Smooth muscle cell (in vitro differentiated cells): ENCODE measurements at regions not wholly inside any gene's neighbourhood (a gene's known extent, or its start where the extent isn't known, plus 50 kb on each side); places are given as distances from the start of the nearest gene placed in this dataset.

Source experiments
- DNase-seq: peaks from one replicate; lab custom pipeline; 2025; ENCODE audit not compliant: unreplicated experiment; lab: John Stamatoyannopoulos, UW
- H2AFZ ChIP-seq: fragments of 200-600 bp; sonication (generic); 2 replicates; pipeline ENCODE4 v1.6.0; 2016; ENCODE audit warnings: antibody characterized with exemption, low read depth, mild to moderate bottlenecking
- H3F3A ChIP-seq: fragments of 200-600 bp; sonication (generic); 2 replicates; pipeline ENCODE4 v1.6.0; 2017; ENCODE audit warnings: antibody characterized with exemption, low read depth
- H3K27ac ChIP-seq: fragments of 200-600 bp; sonication (generic); 2 replicates; pipeline ENCODE4 v1.5.1; 2016; ENCODE audit warnings: low read depth, mild to moderate bottlenecking
- H3K27me3 ChIP-seq: fragments of 200-600 bp; sonication (generic); 2 replicates; pipeline ENCODE4 v1.6.1; 2016; ENCODE audit warnings: low read depth, mild to moderate bottlenecking
- H3K36me3 ChIP-seq: fragments of 200-600 bp; sonication (generic); 2 replicates; pipeline ENCODE4 v1.5.1; 2016; ENCODE audit warnings: low read depth
- H3K4me1 ChIP-seq: fragments of 200-600 bp; sonication (generic); 2 replicates; pipeline ENCODE4 v1.5.1; 2016; ENCODE audit warnings: low read depth
- H3K4me2 ChIP-seq: fragments of 200-600 bp; sonication (generic); 2 replicates; pipeline ENCODE4 v1.6.0; 2016; ENCODE audit warnings: mild to moderate bottlenecking
- H3K4me3 ChIP-seq: fragments of 200-600 bp; sonication (generic); 2 replicates; pipeline ENCODE4 v1.5.1; 2016; ENCODE audit warnings: mild to moderate bottlenecking
- H3K79me2 ChIP-seq: fragments of 200-600 bp; sonication (generic); 2 replicates; pipeline ENCODE4 v1.6.0; 2016; ENCODE audit warnings: low read depth, mild to moderate bottlenecking
- H3K9ac ChIP-seq: fragments of 200-600 bp; sonication (generic); 2 replicates; pipeline ENCODE4 v1.6.0; 2016; ENCODE audit warnings: low read depth
- H3K9me3 ChIP-seq: fragments of 200-600 bp; sonication (generic); replicated peaks from 2 replicates; pipeline ENCODE4 v1.5.1; 2016; ENCODE audit warnings: low read depth
- H4K20me1 ChIP-seq: fragments of 200-600 bp; sonication (generic); 2 replicates; pipeline ENCODE4 v1.6.0; 2016; ENCODE audit warnings: low read depth
- CTCF ChIP-seq: fragments of 200-600 bp; sonication (generic); IDR thresholded peaks from 2 replicates; pipeline ENCODE4 v1.5.1; 2017; ENCODE audit warnings: borderline replicate concordance, mild to moderate bottlenecking, antibody characterized with exemption; ENCODE audit not compliant: insufficient read depth, poor library complexity, severe bottlenecking
- WGBS: methylation state at CpG from one replicate; pipeline ENCODE4 v1.1.7; 2016; ENCODE audit warnings: low lambda C conversion rate; 5-methylcytosine and 5-hydroxymethylcytosine counted together

- Histone ChIP-seq H4K20me1 (no peaks in the 10 kb centered on the region), H3K27ac (no peak overlapping the region), H3K9ac (no peak overlapping the region), H3F3A (no peaks in the 10 kb centered on the region), H3K4me1 (peaks cover 10% of the 10 kb centered on the region), H3K9me3 (no peaks in the 10 kb centered on the region), H3K36me3 (no peaks in the 10 kb centered on the region), H2AFZ (no peak overlapping the region), H3K4me2 (no peak overlapping the region), H3K79me2 (no peaks in the 10 kb centered on the region), H3K4me3 (no peak overlapping the region), H3K27me3 (no peaks in the 10 kb centered on the region)
- TF ChIP-seq CTCF: no peak
- WGBS: 98% methylated on average over 4 of the region's 4 CpGs
- DNase-seq: no peak
These were observed 204.1 kb upstream of the CYRIA start for GRCh38 chr2:16869711-16870110.

DNA sequence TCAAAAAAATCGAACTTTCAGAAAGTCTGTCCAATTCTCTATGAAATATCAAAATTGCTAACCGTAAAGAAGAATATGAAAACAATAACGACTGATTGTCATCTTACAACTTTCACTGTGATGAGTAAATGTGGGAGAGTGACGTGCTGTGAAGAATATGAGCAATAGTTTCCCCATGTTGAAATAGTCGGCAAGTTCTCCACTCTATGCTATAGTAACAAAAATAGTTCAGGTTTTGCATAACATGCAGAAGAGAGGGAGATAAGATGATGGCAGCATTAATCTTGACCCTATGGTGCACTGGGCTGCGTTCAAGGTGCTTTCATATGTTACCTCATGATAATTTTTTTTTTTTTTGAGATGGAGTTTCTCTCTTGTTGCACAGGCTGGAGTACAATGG is 196.8 kb upstream of the CYRIA start:
- no peaks in the 10 kb centered on the region for H3K79me2 ChIP-seq
- H3K4me1 ChIP-seq: no peaks in the 10 kb centered on the region
- H3F3A ChIP-seq: no peaks in the 10 kb centered on the region
- no peak overlapping the region for H3K4me3 ChIP-seq
- WGBS: 87% methylated on average over 6 of the region's 6 CpGs
- no peaks in the 10 kb centered on the region for H4K20me1 ChIP-seq
- no peak overlapping the region for H2AFZ ChIP-seq
- TF ChIP-seq CTCF: no peak
- H3K4me2 ChIP-seq: no peak overlapping the region
- H3K36me3 ChIP-seq: no peaks in the 10 kb centered on the region
- DNase-seq: no peak
- H3K9me3 ChIP-seq: no peaks in the 10 kb centered on the region
- H3K27ac ChIP-seq: no peak overlapping the region
- no peak overlapping the region for H3K9ac ChIP-seq
- no peaks in the 10 kb centered on the region for H3K27me3 ChIP-seq

DNA sequence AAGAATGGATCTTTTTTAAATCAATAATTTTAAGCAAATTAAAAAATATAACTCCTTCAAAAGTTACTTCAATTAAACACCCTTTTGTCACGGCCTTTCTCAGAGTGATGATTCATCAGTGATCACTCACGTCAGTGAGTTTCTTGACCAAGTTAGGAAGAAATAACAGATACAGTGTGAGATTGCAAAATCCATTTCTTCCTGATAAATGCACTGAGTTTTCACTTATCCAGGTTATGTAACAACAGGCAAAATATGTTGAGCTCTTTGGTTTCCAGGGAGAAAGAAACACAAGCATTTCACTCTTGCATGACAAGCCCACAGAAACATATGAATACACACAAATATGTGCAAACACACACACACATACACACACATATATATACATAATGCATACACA is 195.9 kb upstream of the CYRIA start:
- 13% methylated on average over 2 of the region's 2 CpGs for WGBS
- Histone ChIP-seq H3K4me2 (peak overlapping the region; percentile 5), H3K9ac (no peak overlapping the region), H2AFZ (peak overlapping the region; percentile 41), H3K27ac (no peak overlapping the region), H3K36me3 (no peaks in the 10 kb centered on the region), H3K27me3 (no peaks in the 10 kb centered on the region), H3K9me3 (no peaks in the 10 kb centered on the region), H3K4me3 (no peak overlapping the region), H3F3A (no peaks in the 10 kb centered on the region), H3K4me1 (no peaks in the 10 kb centered on the region), H3K79me2 (no peaks in the 10 kb centered on the region), H4K20me1 (no peaks in the 10 kb centered on the region)
- no peak for TF ChIP-seq CTCF
- DNase-seq: no peak

- TF ChIP-seq CTCF: no peak
These were observed 195.5 kb upstream of the CYRIA start for GRCh38 chr2:16861111-16861510.

More at GRCh38 chr2:16861111-16861510, 195.5 kb upstream of the CYRIA start:
- Histone ChIP-seq H3K27ac (no peak overlapping the region), H4K20me1 (no peaks in the 10 kb centered on the region), H3K9ac (no peak overlapping the region), H3K4me3 (no peak overlapping the region), H3K27me3 (no peaks in the 10 kb centered on the region), H3K4me2 (no peak overlapping the region), H3K9me3 (no peaks in the 10 kb centered on the region), H2AFZ (peak overlapping the region; percentile 41), H3K36me3 (no peaks in the 10 kb centered on the region), H3K79me2 (no peaks in the 10 kb centered on the region), H3K4me1 (no peaks in the 10 kb centered on the region), H3F3A (no peaks in the 10 kb centered on the region)
- DNase-seq: no peak
- 71% methylated on average over 1 of the region's 1 CpG for WGBS
